Non-pigmented ciliary epithelial cell (primary cell): ENCODE measurements at regions not wholly inside any gene's neighbourhood (a gene's known extent, or its start where the extent isn't known, plus 50 kb on each side); places are given as distances from the start of the nearest gene placed in this dataset.
"Not testable (repeated sequence)": the region's sequence is repeated elsewhere in the genome, so short reads cannot be mapped to it uniquely, and the experiment has no call there.

Experiments used
- DNase-seq: peaks from one replicate; pipeline ENCODE4 v3.0.0-alpha.2; 2010; ENCODE audit warnings: low read depth

DNA sequence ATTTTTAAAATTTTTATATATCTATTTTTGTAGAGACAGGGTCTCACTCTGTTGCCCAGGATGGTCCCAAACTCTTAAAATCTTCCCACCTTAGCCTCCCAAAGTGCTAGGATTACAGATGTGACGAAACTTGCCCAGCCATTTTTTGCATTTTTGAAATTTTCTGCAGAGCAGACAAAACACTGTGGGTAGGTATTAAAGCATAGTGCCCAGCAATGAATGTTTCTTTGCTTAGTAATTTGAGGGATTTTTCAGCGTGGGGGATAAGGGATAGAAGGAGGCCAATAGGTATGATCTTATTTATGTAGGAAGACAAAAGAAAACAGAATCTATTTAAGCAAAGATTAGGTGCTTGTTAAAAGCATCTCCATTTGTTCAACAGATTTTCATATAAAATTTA, 446.8 kb upstream of the DPH6 start:
- peak; percentile 5 for DNase-seq

DNA sequence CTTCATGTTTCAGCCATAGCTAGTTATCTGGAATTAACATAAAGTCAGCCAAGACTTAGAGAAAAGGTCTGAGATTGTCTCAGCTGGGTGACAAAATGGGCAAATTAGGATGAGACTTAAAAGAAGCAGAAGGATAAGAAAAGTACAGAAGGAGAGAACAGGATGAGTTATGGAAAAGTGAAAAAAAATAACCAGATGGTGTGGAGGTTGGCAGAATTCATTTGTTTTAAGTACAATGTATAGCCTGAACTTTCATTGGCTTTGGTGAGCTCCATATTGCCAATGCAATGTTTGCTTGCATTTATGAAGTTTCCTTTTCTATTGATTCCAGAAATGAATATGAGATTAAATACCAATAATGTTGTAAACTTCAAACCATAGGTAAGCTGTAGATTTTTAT, 447.2 kb upstream of the DPH6 start:
- no peak for DNase-seq

DNA sequence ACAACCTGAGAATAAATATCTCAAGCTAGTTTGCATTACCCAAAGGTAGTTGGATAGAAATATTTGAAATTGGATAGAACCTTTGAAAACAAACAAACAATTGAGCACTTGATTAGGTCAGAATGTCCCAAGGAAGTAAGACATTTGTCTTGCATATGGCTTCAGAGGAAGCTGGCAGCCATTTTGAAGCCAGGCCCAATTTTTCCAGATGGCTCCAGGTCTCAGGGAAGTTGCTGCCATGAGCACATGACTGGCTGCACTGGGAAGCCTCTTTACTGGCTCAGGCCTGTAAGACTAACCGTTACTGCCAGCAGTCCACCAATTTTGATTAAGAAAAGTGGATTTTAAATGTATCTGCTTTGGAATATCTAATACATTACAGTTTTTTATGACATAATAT, 448.9 kb upstream of the DPH6 start:
- no peak for DNase-seq

DNA sequence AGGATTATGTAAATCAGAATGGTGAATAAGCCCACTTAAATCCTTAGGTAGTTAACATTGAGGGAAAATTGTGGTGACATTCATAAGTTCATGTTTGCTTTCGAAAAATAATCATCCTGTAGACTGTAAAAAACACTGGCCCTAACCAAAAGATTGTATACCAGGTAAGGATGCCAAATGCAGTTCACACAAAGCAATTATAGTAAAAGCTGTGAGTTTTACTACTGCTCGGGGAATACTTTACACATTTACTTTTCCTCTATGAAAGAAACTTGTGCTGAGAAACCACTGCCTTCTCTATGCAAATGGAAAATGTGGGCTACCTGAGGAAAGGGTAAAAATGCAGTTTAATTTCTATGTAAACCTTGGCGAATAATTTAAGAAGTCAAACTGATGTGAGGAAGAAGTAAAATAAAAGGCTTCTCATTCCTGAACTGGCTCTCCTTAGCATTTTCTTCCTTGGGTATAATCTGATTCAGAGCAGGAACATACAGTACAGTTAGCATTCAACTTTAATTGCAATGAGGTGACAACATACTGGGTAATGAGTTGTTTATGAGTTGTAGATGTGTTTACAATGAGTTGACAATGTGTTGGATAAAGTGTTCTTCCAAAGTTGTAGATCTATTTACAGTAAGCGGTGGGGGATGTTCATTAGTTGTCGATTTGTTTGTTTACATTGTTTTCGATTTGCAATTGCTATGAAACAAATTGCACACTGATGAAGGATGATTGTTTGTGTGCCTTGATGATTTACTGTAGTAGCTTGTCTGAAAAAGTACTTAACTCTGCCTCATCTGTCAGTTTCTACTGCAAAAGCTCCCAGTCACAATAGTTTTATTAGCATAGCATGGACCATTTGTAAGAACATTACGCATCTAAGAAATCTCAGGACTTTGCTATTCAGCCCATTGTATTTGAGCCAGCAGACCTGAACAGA, 453.0 kb upstream of the DPH6 start:
- no peak for DNase-seq

DNA sequence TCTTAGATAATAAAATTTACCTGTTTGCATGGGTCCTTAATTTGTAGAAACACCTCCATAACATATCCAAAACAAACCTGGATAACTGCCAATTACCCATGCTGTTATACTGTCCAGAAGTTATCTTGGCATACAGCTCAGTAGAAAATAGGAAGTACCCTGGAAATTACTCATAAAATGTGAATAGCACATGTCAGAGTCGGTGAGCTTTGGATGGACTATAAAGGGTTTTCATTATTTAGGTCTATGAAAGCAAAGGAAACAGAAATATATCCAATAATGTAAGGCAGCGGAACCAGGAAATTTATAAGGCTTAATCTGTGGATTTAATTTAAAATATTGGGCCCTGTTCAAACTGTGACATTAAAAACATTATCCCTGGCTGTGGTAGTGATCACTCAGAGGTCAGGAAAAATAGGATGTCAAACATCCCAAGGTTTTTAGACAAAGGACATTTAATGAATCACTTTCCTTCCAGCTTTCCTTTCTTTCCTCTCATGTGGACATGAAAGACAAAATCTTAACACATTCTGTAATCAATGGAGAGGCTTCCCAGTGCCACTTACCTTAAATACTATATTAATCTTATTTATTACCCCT, 459.0 kb upstream of the DPH6 start:
- no peak for DNase-seq

DNA sequence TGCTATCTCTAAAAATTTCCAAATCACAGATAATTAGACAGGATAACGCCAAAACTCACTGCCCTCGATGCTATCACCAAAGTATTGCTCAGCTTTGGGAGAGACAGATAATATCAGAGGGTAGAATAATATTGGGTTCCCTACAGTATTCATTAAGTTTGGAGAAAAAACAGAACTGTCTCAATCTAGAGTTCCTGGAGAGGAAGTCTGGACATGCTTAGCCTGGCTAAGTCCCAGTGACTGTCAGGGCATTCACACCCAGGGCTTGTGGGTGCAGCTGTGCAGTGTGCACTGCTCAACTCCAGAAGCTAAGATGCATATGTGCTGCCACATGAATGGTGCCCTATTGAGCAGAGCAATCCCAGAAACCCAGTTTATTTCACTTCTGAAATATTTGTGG, 459.6 kb upstream of the DPH6 start:
- DNase-seq, result no peak

DNA sequence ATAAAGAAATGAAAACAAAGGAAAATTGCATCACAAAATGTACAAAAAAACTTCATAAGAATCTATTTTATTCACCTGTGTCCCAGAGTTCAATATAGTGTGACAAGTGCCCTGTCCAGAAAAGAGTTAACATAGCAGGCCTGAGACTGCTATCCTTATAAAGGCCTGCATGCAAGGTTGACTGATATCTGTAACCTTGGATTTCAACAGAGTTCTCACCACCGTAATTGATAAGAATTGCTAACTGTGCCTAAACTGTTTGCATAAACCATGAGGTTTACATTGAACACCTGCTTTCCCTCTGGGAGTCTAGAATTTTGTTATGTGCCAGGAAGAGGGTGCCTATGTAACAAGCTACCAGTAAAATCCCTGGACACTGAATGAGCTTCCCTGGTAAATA, 461.7 kb upstream of the DPH6 start:
- DNase-seq, result no peak

DNA sequence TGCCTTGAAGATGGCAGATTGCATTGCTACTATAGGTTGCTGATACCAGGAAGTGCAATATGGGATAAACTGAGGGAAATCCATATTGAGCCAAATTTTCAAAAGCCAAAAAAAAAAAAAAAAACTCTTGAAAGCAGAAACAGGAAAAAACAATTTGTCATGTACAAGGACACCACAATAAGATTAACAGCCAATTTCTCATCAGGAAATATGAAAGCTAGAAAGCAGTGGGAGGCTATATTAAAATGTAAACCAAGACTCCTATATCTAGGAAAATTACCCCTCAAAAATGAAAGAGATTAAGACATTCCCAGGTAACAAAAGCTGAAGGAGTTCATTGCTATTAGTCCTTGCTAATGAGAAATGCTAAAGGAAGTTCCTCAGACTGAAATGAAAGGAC, 462.8 kb upstream of the DPH6 start:
- DNase-seq, result no peak

DNA sequence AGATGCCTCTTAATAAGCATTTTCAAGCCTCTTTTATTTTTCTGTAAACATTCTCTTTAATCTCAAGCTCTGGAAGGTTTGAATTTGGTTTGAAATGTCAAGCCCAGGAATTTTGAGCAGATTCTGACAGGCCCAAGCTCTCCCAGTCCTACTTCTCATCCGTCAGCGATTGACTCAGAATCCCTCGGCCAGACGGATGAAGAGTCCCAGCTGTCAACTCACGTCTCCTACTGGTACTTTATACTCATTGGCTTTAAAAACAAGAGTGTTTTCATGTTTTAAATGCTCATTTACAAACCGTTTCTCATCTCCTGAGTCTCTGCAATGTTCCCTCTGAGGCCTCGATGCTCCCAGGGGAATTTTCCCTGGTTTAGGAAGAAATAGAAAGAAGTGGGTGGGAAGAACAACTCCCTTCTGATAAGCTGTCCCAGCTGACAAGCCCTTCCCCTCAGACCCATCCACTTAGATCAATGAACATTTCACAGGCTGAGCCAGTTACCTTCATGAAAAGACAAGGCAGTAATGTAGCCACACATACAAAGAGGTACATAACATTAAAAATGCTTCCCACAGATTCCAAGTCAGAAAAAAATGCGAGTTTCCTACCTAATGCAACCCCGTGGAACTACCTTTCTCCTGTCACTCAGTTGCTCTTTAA, 478.2 kb upstream of the DPH6 start:
- no peak for DNase-seq

DNA sequence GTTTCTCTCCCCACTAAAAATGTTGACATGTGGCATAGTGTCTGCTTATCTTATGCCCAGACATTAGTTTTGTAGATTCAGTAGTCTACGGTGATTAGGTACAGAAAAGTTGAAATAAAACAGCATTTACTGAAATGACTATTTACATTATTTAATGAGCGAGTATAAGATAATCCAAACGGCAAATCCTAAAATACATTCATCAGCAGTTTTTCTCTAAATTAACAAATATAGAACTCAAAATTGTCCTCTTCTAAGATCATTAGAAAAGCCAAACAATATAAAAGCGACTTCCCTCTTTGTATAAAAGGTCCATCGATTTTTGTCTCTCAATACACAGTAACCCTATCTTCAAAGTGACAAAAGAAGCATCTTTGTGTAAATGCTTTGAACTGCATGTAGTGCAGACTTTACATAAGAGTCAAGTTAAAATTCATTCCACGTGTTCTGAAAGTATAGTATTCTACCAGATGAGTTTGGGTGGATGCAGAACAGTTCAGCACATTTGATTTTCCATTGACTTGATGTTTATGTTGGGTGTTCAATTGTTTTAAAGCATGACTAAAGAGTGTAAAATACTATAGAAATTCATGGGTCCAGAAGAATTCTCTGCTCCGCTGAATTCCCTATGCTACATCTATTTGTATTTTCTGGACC, 480.8 kb upstream of the DPH6 start:
- DNase-seq, result no peak

DNA sequence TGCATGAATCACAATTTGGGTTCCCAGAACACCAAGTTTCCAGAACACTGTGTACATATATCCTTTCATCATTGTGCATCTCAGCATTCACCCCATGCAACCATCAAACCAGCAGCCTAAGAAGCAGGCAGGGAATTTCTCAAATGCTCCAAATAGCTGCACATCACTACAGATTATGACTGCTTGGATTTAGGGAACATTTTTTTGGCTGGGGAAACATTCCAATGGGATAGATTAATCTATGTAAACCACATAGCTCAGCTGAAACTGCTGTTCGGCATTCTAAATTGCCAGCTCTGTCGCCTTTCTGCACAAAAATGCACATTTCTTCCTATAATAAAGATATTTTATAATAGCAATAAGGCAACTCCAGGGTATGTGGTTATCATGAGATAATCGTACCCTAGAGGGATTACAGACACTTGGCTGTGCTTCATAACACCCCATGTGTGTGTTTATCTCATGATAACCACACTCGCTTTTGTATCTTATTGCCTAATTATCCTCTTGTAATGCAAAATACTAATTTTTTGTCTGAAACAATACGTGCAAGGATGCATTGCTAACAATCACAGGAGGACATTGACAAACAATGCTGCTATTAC, 483.7 kb upstream of the DPH6 start:
- peak; percentile 79 for DNase-seq

DNA sequence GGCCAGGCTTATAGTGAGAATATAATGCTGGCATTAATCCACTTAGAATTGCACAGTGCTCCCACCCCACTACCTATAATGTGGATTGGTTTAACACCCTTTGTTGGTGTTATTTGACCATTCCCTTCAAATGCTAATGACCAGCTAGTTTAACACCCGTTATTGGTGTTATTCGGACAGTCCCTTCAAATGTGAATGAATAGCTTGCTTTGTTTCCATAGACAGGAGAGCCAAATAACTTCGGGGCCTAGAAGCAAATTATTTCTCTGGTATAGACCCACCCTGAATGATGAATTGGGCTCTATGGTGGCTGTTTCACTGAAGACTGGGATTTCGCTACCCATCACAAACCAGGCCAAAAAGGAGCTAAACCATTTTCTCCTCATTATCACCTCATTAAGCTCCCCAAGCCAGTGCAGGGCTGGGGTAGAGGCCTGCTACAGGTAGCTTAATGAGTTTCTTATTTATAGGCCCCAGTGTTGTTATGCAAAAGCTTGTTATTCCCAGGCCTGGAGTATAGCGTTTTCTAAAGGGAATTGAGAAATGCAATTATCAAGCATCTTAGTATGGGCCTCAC, 494.1 kb upstream of the DPH6 start:
- DNase-seq, result no peak

DNA sequence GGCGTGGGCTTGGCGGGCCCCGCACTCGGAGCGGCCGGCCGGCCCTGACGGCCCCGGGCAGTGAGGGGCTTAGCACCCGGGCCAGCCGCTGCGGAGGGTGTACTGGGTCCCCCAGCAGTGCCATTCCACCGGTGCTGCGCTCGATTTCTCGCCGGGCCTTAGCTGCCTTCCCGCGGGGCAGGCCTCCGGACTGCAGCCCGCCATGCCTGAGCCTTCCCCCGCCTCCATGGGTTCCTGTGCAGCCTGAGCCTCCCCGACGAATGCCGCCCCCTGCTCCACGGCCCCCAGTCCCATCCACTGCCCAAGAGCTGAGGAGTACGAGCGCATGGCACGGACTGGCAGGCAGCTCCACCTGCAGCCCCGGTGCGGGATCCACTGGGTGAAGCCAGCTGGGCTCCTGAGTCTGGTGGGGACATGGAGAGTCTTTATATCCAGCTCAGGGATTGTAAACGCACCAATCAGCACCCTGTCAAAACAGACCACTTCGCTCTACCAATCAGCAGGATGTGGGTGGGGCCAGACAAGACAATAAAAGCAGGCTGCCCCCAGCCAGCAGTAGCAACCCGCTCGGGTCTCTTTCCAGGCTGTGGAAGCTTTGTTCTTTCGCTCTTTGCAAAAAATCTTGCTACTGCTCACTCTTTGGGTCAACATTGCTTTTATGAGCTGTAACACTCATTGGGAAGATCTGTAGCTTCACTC, 501.2 kb upstream of the DPH6 start:
- DNase-seq, result not testable (repeated sequence)

DNA sequence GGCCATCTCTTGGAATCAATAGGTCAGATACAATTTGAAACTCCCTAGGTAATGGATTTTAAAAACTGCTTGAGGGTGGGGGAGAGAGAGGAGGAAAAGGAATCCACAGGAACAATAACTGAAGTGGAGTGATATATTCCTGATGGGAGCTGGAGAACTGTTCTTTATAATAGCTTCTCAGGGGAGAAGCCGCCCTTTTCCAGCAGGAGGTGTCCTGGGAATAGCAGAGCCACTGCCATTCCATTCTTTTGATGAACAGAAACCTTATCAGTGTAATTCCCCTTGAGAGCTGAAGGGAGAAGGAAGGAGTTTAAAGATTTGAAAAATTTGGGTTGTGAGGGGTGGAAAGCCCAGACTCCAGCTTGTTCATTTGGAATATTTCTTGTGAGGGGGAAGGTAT, 504.9 kb upstream of the DPH6 start:
- no peak for DNase-seq

DNA sequence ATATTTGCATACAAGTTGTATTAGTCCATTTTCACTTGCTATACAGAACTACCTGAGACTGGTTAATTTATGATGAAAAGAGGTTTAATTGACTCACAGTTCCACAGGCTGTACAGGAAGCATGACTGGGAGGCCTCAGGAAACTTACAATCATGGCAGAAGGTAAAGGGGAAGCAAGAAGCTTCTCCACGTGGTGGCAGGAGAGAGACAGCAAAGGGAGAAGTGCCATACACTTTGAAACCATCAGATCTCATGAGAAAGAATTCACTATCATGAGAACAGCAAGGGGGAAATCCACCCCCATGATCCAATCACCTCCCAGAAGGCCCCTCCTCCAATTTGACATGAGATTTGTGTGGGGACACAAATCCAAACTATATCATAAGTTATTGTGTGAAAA, 506.7 kb upstream of the DPH6 start:
- not testable (repeated sequence) for DNase-seq

DNA sequence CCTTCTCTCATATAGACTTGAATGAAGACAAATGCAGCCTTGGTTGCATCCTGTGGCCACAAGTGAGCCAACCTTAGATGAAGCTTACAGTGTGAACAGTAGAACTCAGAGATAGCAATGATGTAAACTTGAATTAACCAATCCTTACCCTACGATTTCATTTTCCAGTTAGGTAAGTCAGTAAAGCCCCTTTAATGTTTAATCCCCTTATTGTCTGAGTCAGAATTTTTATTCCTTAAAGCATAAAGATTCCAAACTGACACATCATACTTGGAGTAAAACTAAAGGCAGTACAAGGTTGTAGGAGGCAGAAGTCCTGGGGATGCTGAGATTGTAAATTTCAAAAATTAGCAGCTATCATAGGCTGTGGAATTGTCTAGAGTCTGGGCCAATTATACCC, 507.8 kb upstream of the DPH6 start:
- DNase-seq, result no peak

DNA sequence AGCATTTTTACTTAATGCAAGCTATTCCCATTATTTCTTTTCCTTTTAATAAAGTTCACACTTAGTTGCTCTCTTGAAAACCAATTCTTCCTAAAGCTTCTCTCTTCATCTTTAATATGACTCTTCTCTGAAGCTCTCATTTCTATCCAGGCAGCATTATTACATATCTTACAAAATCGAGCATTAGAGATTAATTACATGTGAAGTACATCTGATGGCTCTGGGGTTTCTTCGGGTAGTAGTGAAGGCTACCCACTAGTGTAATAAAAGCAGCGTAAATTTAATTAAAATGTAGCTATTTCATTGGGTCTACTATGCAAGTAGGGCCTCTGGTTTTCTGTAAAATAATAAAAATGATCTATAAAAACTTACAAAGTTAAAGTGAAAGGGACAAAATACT, 513.6 kb upstream of the DPH6 start:
- no peak for DNase-seq

DNA sequence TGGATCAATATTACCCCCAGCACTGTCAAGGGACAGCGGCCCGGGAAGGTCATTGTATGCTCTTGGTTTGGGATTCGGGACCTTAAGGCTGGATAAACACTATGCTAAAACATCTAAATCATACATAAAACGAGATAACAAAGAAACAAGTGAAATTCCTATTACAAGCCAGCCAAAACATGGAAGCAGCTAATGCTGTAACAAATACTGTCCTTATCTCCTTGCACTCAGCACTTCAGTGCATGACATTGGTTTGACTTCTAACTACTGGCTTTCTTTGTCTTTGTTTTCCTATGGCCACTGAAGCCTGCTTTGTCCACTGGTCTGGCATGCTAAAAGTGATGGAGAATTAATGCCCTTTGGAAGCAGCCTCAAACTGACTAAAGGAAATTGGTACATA, 516.4 kb upstream of the DPH6 start:
- no peak for DNase-seq

DNA sequence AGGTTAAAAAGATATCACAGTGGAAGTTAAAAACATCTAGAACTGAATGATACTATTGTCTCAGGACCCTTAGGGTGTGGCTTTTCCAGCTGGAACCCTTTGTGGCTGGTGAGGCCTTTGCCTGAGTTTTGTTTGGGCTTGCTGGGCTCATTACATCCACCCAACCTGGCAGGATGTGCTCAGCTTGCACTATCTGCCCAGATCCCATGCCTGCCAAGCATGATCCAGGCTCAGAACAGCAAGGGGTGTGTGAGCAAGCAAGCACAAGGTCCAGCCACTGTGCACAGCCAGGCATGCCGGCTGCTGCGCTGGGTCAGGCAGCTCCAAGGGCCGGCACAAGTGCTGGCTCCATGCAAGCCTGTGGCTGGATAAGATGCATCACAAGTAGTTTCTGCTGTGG, 512.7 kb upstream of the CDIN1 start:
- DNase-seq, result no peak

DNA sequence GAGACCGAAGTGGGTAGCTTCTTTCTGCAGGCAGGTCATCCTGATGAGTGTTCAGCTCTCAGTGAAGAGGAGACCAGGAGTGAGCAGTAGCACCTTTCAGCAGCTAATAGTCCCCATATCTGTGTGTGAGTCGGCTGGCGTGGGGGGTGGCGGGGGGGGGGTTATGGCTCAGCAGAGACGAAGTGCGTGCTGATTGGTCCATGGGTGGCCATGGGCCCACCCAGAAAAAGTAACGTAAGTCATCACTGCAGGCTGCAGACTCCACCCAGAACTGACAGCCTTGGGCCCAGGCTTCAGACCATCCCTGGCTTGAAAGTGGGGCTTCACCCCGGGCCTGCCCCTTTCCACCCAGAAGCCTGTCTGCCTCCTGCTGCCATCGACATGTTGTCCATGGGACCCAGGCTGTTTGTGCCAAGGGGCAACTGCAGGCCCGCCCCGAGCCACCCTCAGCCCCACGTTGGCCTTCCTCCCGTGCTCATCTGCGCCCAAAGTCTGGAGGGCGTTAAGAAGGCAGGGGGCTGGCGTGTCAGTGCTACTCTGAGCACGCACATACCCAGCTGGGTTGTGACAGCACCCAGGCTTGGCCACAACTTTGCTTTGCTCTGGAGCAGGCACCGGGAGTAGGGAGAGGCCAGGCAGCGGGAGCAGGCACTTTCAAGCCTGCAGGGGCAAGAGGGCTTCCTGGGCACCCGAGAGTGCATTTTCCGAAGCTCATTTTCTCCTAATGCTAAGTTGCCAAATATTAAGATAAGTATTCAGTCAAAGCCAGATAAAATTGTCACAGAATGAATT, 511.7 kb upstream of the CDIN1 start:
- no peak for DNase-seq
